ENCODE measurements at regions not wholly inside any gene's neighbourhood (a gene's known extent, or its start where the extent isn't known, plus 50 kb on each side); places are given as distances from the start of the nearest gene placed in this dataset.

- H3K36me3 ChIP-seq, result no peaks in the 10 kb centered on the region
- TF ChIP-seq POLR2AphosphoS5 (IDR thresholded peaks at IDR 0.05) (no peak), POLR2A (IDR thresholded peaks at IDR 0.05) (no peak), CTCF (IDR thresholded peaks at IDR 0.05 in 8 of 11, conservative IDR thresholded peaks at IDR 0.05 in 3 of 11) (no peak)
- H3K27me3 ChIP-seq (replicated peaks in 1 of 7), result peaks cover 0 to 7% (median 0%) of the 10 kb centered on the region in 7 donors
- intact Hi-C loops (cut with DNase I; ENCODE audit: low total_unique reads), result no loop called here
- H3K4me1 ChIP-seq, result peaks cover 0 to 12% (median 2%) of the 10 kb centered on the region in 6 donors
- H3K27ac ChIP-seq, result no peak overlapping the region
- H3K4me3 ChIP-seq, result no peak overlapping the region
- H3K9me3 ChIP-seq, result no peaks in the 10 kb centered on the region
- WGBS, 5 donors, result 73 to 86% (median 77%) methylated on average over 4 of the region's 4 CpGs
- DNase-seq, result no peak
Measured at GRCh38 chr9:113786071-113786470, 90.0 kb upstream of the ZNF618 start.

GRCh38 chr9:113787871-113788270 is 88.2 kb upstream of the ZNF618 start:
- H3K4me3 ChIP-seq, result no peak overlapping the region

GRCh38 chr9:113788616-113789330 is 87.3 kb upstream of the ZNF618 start:
- intact Hi-C loops (cut with DNase I; ENCODE audit: low total_unique reads), result no loop called here
- Histone ChIP-seq H3K36me3 (no peaks in the 10 kb centered on the region), H3K27me3 (replicated peaks in 1 of 7) (peaks cover 0 to 4% (median 0%) of the 10 kb centered on the region in 7 donors), H3K4me3 (no peak overlapping the region), H3K9me3 (no peaks in the 10 kb centered on the region), H3K4me1 (peaks cover 0 to 12% (median 2%) of the 10 kb centered on the region in 6 donors), H3K27ac (no peak overlapping the region)
- no peak for DNase-seq
- TF ChIP-seq POLR2A (IDR thresholded peaks at IDR 0.05), result no peak
- no peak for TF ChIP-seq POLR2AphosphoS5 (IDR thresholded peaks at IDR 0.05)
- TF ChIP-seq CTCF (IDR thresholded peaks at IDR 0.05 in 8 of 11, conservative IDR thresholded peaks at IDR 0.05 in 3 of 11), result no peak
- 56 to 69% (median 66%) methylated on average over 10 of the region's 10 CpGs for WGBS, 5 donors

More at GRCh38 chr9:113787871-113788270, 88.2 kb upstream of the ZNF618 start:
- Histone ChIP-seq H3K9me3 (no peaks in the 10 kb centered on the region), H3K27me3 (replicated peaks in 1 of 7) (peaks cover 0 to 4% (median 0%) of the 10 kb centered on the region in 7 donors), H3K36me3 (no peaks in the 10 kb centered on the region), H3K27ac (no peak overlapping the region), H3K4me1 (peaks cover 0 to 12% (median 2%) of the 10 kb centered on the region in 6 donors)
- no peak for TF ChIP-seq POLR2AphosphoS5 (IDR thresholded peaks at IDR 0.05)
- no peak for TF ChIP-seq POLR2A (IDR thresholded peaks at IDR 0.05)
- no peak for TF ChIP-seq CTCF (IDR thresholded peaks at IDR 0.05 in 8 of 11, conservative IDR thresholded peaks at IDR 0.05 in 3 of 11)
- WGBS, 5 donors, result 70 to 90% (median 83%) methylated on average over 8 of the region's 8 CpGs
- DNase-seq, result no peak
- intact Hi-C loops (cut with DNase I; ENCODE audit: low total_unique reads), result no loop called here

- no peak overlapping the region for H3K4me3 ChIP-seq
- H3K36me3 ChIP-seq, result no peaks in the 10 kb centered on the region
- WGBS, 5 donors, result 89 to 97% (median 93%) methylated on average over 11 of the region's 11 CpGs
- peaks cover 0 to 11% (median 2%) of the 10 kb centered on the region in 6 donors for H3K4me1 ChIP-seq
- intact Hi-C loops (cut with DNase I; ENCODE audit: low total_unique reads), result no loop called here
- no peaks in the 10 kb centered on the region for H3K9me3 ChIP-seq
- H3K27me3 ChIP-seq (replicated peaks in 1 of 7), result peaks cover 0 to 4% (median 0%) of the 10 kb centered on the region in 7 donors
- TF ChIP-seq POLR2AphosphoS5 (IDR thresholded peaks at IDR 0.05), result no peak
- TF ChIP-seq CTCF (IDR thresholded peaks at IDR 0.05 in 8 of 11, conservative IDR thresholded peaks at IDR 0.05 in 3 of 11), result no peak
- no peak for TF ChIP-seq POLR2A (IDR thresholded peaks at IDR 0.05)
- H3K27ac ChIP-seq, result no peak overlapping the region
- no peak for DNase-seq
Measured at GRCh38 chr9:113790093-113790492, 86.0 kb upstream of the ZNF618 start.

All from spleen (tissue), 11 donors.